Tibial artery (tissue), 4 donors: ENCODE measurements at regions not wholly inside any gene's neighbourhood (a gene's known extent, or its start where the extent isn't known, plus 50 kb on each side); places are given as distances from the start of the nearest gene placed in this dataset.

Source experiments
- DNase-seq, 2 donors: peaks; one replicate each; pipeline ENCODE4 v3.0.0-alpha.2; 2019
- H3K27ac ChIP-seq, 2 donors: fragments of 200-600 bp; sonication (generic) in 1 of 2; 1 replicate in 1 of 2; 2 replicates in 1 of 2; pipeline ENCODE4 v1.5.1; 2018 to 2019; ENCODE audit warnings: mild to moderate bottlenecking in 1 of 2
- H3K27me3 ChIP-seq, 2 donors: fragments of 200-600 bp; sonication (generic) in 1 of 2; one replicate each; pipeline versions ENCODE4 v1.5.1 to v1.6.0; 2016 to 2019
- H3K36me3 ChIP-seq, 3 donors: fragments of 200-600 bp; sonication (generic) in 2 of 3; one replicate each; pipeline ENCODE4 v1.5.1; 2016 to 2019; ENCODE audit warnings: mild to moderate bottlenecking in 2 of 3
- H3K4me1 ChIP-seq, 4 donors: fragments of 200-600 bp; sonication (generic) in 2 of 4; 1 replicate in 3 of 4; 2 replicates in 1 of 4; pipeline ENCODE4 v1.5.1; 2016 to 2019
- H3K4me3 ChIP-seq, 2 donors: fragments of 200-600 bp; sonication (generic) in 1 of 2; 1 replicate in 1 of 2; 2 replicates in 1 of 2; pipeline ENCODE4 v1.5.1; 2018 to 2019; ENCODE audit warnings: mild to moderate bottlenecking in 2 of 2
- H3K9me3 ChIP-seq, 3 donors: fragments of 200-600 bp; sonication (generic) in 1 of 3; one replicate each; pipeline ENCODE4 v1.5.1; 2016 to 2019
- CTCF ChIP-seq, 2 experiments: fragments of 200-600 bp in 1 of 2; fragments of 450-650 bp in 1 of 2; IDR thresholded peaks; one replicate each; pipeline ENCODE4 v1.5.1; 2017 to 2019; ENCODE audit warnings: antibody characterized with exemption in 2 of 2, mild to moderate bottlenecking in 1 of 2, moderate library complexity in 1 of 2
- intact Hi-C: fragments of 100-400 bp; cut with DNase I; formaldehyde crosslinking; loops from one replicate; pipeline ENCODE4 v1.15.0; 2023; ENCODE audit warnings: low total_unique reads

GRCh38 chr5:18544421-18544820, 910.2 kb downstream of the TAF11L14 start:
- no peak for DNase-seq
- Histone ChIP-seq H3K36me3 (no peaks in the 10 kb centered on the region), H3K4me3 (no peak overlapping the region), H3K27ac (no peak overlapping the region), H3K9me3 (peaks cover 0 to 10% (median 7%) of the 10 kb centered on the region in 3 donors), H3K4me1 (no peaks in the 10 kb centered on the region), H3K27me3 (no peaks in the 10 kb centered on the region)
- TF ChIP-seq CTCF (IDR thresholded peaks at IDR 0.05): no peak
- intact Hi-C loops: no loop called here

GRCh38 chr5:18546591-18546990, 912.3 kb downstream of the TAF11L14 start:
- TF ChIP-seq CTCF (IDR thresholded peaks at IDR 0.05): no peak

GRCh38 chr5:18551716-18552115, 917.5 kb downstream of the TAF11L14 start:
- no peak overlapping the region for H3K4me3 ChIP-seq
- H3K27ac ChIP-seq: no peak overlapping the region
- no peaks in the 10 kb centered on the region for H3K4me1 ChIP-seq
- intact Hi-C loops: no loop called here
- TF ChIP-seq CTCF (IDR thresholded peaks at IDR 0.05): no peak
- no peaks in the 10 kb centered on the region for H3K27me3 ChIP-seq
- DNase-seq: no peak
- H3K36me3 ChIP-seq: no peaks in the 10 kb centered on the region
- H3K9me3 ChIP-seq: peaks cover 0 to 10% (median 7%) of the 10 kb centered on the region in 3 donors

More at GRCh38 chr5:18546591-18546990, 912.3 kb downstream of the TAF11L14 start:
- H3K27me3 ChIP-seq: no peaks in the 10 kb centered on the region
- no peak overlapping the region for H3K27ac ChIP-seq
- no peak for DNase-seq
- no peak overlapping the region for H3K4me3 ChIP-seq
- H3K4me1 ChIP-seq: no peaks in the 10 kb centered on the region
- intact Hi-C loops: no loop called here
- peaks cover 0 to 10% (median 7%) of the 10 kb centered on the region in 3 donors for H3K9me3 ChIP-seq
- H3K36me3 ChIP-seq: no peaks in the 10 kb centered on the region

GRCh38 chr5:18553269-18553668, 919.0 kb downstream of the TAF11L14 start:
- Histone ChIP-seq H3K9me3 (peaks cover 0 to 10% (median 7%) of the 10 kb centered on the region in 3 donors), H3K27ac (no peak overlapping the region), H3K27me3 (no peaks in the 10 kb centered on the region), H3K36me3 (no peaks in the 10 kb centered on the region), H3K4me3 (no peak overlapping the region), H3K4me1 (no peaks in the 10 kb centered on the region)
- intact Hi-C loops: no loop called here
- no peak for TF ChIP-seq CTCF (IDR thresholded peaks at IDR 0.05)
- no peak for DNase-seq

- TF ChIP-seq CTCF (IDR thresholded peaks at IDR 0.05): no peak
- intact Hi-C loops: no loop called here
- H3K27me3 ChIP-seq: no peaks in the 10 kb centered on the region
- no peaks in the 10 kb centered on the region for H3K36me3 ChIP-seq
- no peaks in the 10 kb centered on the region for H3K9me3 ChIP-seq
- DNase-seq: no peak
- H3K27ac ChIP-seq: no peak overlapping the region
- H3K4me1 ChIP-seq: no peaks in the 10 kb centered on the region
- no peak overlapping the region for H3K4me3 ChIP-seq
Measured at GRCh38 chr5:18560602-18561001, 926.3 kb downstream of the TAF11L14 start.

GRCh38 chr5:18563853-18564252, 929.6 kb downstream of the TAF11L14 start:
- Histone ChIP-seq H3K4me1 (no peaks in the 10 kb centered on the region), H3K27me3 (no peaks in the 10 kb centered on the region), H3K4me3 (no peak overlapping the region), H3K36me3 (no peaks in the 10 kb centered on the region), H3K9me3 (no peaks in the 10 kb centered on the region), H3K27ac (no peak overlapping the region)
- TF ChIP-seq CTCF (IDR thresholded peaks at IDR 0.05): no peak
- intact Hi-C loops: no loop called here
- DNase-seq: no peak
